ENCODE measurements at regions not wholly inside any gene's neighbourhood (a gene's known extent, or its start where the extent isn't known, plus 50 kb on each side); places are given as distances from the start of the nearest gene placed in this dataset.

DNA sequence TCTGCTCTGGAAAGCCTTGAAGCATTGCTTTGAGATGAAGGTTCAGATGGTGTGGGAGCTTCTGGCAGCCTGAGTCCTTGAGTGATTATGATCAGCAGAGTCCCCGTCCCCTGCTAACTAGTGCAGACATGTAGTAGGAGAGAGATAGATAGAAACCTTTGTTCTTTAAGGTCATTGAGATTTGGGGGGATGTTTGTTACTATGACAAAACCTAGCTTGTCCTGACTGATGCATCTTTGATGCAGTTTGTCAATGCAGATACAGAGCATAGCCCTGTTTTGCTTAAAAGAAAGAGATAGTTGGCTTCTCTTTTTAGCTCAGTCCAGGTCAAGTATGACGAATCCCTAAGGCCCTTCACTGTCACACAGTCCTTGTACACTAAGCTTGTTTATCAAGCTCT, 274.6 kb upstream of the DPP10 start:
- POLR2A ChIA-PET (ENCODE audit: low non-redundant PET) = no interaction called here
- CTCF ChIA-PET = no interaction called here
- TF ChIP-seq, protein P1, sequence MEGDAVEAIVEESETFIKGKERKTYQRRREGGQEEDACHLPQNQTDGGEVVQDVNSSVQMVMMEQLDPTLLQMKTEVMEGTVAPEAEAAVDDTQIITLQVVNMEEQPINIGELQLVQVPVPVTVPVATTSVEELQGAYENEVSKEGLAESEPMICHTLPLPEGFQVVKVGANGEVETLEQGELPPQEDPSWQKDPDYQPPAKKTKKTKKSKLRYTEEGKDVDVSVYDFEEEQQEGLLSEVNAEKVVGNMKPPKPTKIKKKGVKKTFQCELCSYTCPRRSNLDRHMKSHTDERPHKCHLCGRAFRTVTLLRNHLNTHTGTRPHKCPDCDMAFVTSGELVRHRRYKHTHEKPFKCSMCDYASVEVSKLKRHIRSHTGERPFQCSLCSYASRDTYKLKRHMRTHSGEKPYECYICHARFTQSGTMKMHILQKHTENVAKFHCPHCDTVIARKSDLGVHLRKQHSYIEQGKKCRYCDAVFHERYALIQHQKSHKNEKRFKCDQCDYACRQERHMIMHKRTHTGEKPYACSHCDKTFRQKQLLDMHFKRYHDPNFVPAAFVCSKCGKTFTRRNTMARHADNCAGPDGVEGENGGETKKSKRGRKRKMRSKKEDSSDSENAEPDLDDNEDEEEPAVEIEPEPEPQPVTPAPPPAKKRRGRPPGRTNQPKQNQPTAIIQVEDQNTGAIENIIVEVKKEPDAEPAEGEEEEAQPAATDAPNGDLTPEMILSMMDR (conservative IDR thresholded peaks at IDR 0.05; ENCODE audit: low read depth) = no peak
- no peak overlapping the region for H3K27ac ChIP-seq
- DNase-seq (ENCODE audit: low spot score) = no peak

DNA sequence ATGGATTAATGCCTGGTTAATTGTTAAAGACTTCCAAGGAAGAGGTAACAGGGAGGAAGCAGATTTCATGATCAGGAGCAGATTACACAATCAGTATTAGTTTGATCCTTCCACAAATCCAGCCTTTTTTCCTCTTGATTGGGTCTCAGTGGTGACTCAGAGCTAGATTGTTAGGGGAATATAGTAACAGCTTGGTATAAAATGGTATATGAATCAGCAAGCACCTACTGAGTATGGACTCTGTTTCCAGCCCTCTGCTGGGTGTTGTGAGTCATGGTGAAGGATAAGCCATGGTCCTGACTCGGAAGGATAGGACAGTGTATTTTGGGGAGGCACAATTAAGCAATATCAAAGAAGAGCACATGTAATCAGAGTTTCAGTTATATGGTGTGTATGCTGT, 272.4 kb upstream of the DPP10 start:
- TF ChIP-seq, protein P1 (conservative IDR thresholded peaks at IDR 0.05; ENCODE audit: low read depth) = no peak
- POLR2A ChIA-PET (ENCODE audit: low non-redundant PET) = no interaction called here
- no peak overlapping the region for H3K27ac ChIP-seq
- CTCF ChIA-PET = no interaction called here
- DNase-seq (ENCODE audit: low spot score) = peak; percentile 27

DNA sequence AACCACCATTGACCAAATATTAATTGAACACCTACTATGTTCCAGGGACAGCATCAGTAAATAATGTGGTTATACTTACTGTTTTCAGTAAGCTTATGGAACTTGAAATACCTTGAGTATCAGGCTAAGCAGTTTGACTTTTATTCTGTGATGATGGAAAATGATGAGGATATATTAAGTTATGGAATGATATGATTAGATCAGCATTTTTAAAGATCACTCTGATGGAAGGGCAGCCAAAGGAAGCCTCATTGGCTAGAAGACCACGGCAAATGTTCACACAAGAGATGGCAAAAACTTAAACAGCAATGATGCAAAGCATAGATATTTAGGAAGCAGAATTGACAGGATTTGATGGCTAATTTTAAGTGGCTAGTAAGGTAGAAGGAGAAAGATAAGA, 266.9 kb upstream of the DPP10 start:
- ChIA-PET CTCF (interaction anchor here (0.7 kb wide), 1 partner anchor 32 kb away, joined by 5 read pairs; no protein-coding TSS in a partner anchor), POLR2A (ENCODE audit: low non-redundant PET) (no interaction called here)
- no peak overlapping the region for H3K27ac ChIP-seq
- TF ChIP-seq, protein P1 (conservative IDR thresholded peaks at IDR 0.05; ENCODE audit: low read depth) = no peak
- no peak for DNase-seq (ENCODE audit: low spot score)

DNA sequence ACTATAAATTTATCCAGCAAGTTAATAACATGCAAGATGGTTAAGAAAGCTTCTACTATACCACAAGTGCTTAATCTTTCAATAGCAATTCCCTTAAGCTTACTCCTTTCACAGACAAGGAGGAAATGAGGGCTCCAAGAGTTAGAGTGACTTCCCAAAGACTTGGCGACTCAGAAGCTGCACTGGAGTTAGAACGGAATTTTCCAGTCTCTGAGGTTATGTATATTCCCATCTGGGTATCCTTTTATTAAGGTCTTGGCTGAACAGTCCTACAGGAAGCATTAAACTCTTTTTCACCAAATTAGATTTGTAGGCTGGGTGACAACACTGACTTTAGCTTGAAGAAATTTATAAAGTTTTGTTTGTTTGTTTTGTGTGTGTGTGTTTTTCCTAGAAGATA, 256.9 kb upstream of the DPP10 start:
- no peak overlapping the region for H3K27ac ChIP-seq
- CTCF ChIA-PET = no interaction called here
- no peak for DNase-seq (ENCODE audit: low spot score)
- POLR2A ChIA-PET (ENCODE audit: low non-redundant PET) = no interaction called here
- TF ChIP-seq, protein P1 (conservative IDR thresholded peaks at IDR 0.05; ENCODE audit: low read depth) = no peak

DNA sequence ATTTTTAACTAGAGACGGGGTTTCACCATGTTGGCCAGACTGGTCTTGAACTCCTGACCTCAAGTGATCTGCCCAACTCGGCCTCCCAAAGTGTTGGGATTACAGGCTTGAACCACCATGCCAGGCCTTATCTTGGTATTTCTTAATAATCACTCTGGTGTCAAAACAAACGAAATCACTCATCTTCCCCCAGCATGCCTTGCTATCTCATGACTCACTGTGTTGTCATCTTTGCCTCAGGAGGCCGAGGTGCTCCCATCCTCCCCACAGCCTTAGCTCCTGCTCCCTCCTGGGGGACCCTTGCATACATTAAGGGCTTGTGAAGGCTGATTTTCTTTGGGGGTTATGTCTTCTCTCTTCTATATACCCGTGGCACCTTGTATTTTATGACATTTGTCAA, 250.1 kb upstream of the DPP10 start:
- TF ChIP-seq, protein P1 (conservative IDR thresholded peaks at IDR 0.05; ENCODE audit: low read depth) = no peak
- CTCF ChIA-PET = no interaction called here
- POLR2A ChIA-PET (ENCODE audit: low non-redundant PET) = no interaction called here
- no peak overlapping the region for H3K27ac ChIP-seq
- DNase-seq (ENCODE audit: low spot score) = peak; percentile 65

DNA sequence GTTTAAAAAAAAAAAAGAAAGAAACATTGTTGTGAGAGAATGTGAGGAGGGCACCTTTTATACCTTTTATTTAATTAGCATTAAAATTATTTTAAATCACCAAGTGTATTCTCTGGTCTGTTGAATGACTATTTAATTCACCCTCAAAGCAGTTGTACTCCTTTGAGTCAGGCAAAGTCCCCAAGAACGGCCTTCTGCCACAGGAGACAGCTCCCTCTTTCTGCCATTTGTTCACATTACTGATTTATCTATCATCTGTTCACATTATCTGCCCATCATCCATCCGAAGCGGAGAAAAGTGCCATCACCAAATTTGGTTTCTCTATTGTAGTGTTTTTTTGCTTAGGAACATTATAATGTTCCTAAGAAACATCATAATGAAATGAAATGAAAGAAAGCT, 240.7 kb upstream of the DPP10 start:
- ChIA-PET CTCF (interaction anchor here (0.6 to 0.7 kb wide), 2 partner anchors 13 to 77 kb away, joined by 5 to 6 read pairs; no protein-coding TSS in a partner anchor), POLR2A (ENCODE audit: low non-redundant PET) (no interaction called here)
- no peak overlapping the region for H3K27ac ChIP-seq

More for the DNA sequence above, 240.7 kb upstream of the DPP10 start:
- TF ChIP-seq, protein P1 (conservative IDR thresholded peaks at IDR 0.05; ENCODE audit: low read depth) = no peak
- no peak for DNase-seq (ENCODE audit: low spot score)

Measured in RWPE1 (cell line).